GM12864 (cell line): ENCODE measurements at regions not wholly inside any gene's neighbourhood (a gene's known extent, or its start where the extent isn't known, plus 50 kb on each side); places are given as distances from the start of the nearest gene placed in this dataset.
"Not testable (repeated sequence)": the region's sequence is repeated elsewhere in the genome, so short reads cannot be mapped to it uniquely, and the experiment has no call there.

Source experiments
- DNase-seq: peaks from one replicate; pipeline ENCODE4 v3.0.0-alpha.2; 2011; ENCODE audit warnings: low read depth
- H3K4me3 ChIP-seq: 2 replicates; pipeline ENCODE4 v1.5.1; 2011; ENCODE audit warnings: mild to moderate bottlenecking, low read depth, low read length, control low read depth
- TF ChIP-seq, protein P1 (sequence below): IDR thresholded peaks from 2 replicates; pipeline ENCODE4 v1.5.1; 2011; ENCODE audit warnings: low read depth, mild to moderate bottlenecking, moderate library complexity, low read length, control low read depth, inconsistent platforms; ENCODE audit errors: missing control alignments

DNA sequence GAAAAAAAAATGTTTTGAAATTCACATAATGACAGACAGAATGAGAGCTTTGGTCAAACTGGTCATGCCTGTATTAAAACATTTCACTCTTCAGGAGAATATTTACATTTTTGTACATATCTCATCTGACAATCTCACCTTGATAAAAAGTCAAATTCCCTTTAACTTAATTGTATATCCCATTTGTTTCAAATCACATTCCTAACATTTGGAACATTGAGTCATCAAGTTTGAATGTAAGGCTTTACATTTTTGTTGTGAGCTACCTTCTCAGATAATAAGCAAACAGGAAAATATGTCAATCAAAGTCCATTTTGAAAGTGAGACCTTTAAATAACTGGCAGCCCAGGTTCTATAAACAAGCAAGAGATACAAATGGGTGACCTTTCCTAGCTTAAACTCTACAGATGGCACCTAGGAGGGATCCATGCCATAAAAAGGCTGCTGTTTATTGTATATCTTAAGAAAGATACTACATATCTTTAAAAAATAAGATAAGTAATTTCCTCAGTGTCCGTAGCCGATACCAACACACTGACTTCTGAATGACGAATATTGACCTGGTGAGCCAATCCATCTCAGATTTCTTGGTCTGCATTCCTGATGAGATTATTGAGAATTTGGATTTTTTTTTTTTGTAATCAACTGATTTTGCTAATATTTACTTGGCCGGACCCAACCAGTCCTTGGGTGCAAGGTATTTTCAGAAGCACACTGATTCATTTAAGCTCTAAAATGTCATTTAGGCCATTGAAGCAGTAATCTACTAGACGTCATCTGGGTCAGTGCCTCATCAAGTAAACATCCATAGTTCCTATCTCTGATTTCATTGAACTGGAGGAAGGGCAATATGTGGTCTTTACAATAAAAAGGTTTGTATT lies 259.6 kb downstream of the BTG1 start:
- no peak for DNase-seq
- TF ChIP-seq, protein P1, sequence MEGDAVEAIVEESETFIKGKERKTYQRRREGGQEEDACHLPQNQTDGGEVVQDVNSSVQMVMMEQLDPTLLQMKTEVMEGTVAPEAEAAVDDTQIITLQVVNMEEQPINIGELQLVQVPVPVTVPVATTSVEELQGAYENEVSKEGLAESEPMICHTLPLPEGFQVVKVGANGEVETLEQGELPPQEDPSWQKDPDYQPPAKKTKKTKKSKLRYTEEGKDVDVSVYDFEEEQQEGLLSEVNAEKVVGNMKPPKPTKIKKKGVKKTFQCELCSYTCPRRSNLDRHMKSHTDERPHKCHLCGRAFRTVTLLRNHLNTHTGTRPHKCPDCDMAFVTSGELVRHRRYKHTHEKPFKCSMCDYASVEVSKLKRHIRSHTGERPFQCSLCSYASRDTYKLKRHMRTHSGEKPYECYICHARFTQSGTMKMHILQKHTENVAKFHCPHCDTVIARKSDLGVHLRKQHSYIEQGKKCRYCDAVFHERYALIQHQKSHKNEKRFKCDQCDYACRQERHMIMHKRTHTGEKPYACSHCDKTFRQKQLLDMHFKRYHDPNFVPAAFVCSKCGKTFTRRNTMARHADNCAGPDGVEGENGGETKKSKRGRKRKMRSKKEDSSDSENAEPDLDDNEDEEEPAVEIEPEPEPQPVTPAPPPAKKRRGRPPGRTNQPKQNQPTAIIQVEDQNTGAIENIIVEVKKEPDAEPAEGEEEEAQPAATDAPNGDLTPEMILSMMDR, result no peak
- H3K4me3 ChIP-seq, result no peak overlapping the region

GRCh38 chr12:91884230-91884629 lies 261.4 kb downstream of the BTG1 start:
- TF ChIP-seq, protein P1, result no peak
- DNase-seq, result no peak
- H3K4me3 ChIP-seq, result no peak overlapping the region

GRCh38 chr12:91883811-91884210 lies 261.8 kb downstream of the BTG1 start:
- no peak for DNase-seq
- TF ChIP-seq, protein P1, result no peak
- no peak overlapping the region for H3K4me3 ChIP-seq

- TF ChIP-seq, protein P1, result no peak
- no peak for DNase-seq
- no peak overlapping the region for H3K4me3 ChIP-seq
Measured at GRCh38 chr12:91882910-91883309, 262.7 kb downstream of the BTG1 start.

GRCh38 chr12:91880528-91880927 lies 265.1 kb downstream of the BTG1 start:
- no peak for DNase-seq
- TF ChIP-seq, protein P1, result no peak
- H3K4me3 ChIP-seq, result no peak overlapping the region

DNA sequence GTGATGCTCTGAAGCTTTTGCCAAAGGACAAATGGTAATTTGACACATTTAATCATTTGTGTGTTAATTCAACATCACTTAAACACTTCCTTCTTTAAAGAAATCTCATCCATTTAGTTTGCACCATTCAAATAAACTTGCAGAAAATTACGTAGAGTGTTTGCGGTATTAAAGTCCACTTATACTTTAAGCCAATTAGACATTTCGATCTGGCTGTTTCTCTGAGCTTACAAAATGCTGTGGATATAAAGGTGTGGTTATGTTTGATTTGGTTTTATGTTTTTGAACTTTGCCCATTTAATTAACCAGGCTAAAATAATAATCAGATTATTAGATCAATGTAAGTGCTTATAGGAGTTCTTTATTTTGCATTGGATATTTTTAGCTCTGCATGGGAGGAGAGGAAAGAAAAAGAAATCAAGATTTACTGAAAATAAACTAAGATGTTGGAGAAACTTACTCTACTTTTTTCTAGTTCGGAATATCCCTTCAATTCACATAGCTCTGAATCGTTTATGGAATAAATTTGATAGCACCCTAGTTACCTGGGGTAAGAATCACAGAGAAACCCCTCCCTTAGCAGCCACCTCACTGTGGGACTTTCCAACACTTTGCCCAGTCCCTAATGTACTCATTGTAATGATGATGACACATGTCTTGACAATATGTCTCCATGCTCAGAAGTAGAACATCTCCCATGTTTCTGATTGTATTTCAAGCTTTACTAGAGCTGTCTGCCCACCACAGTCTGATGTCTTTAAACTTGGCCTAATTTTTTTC lies 268.0 kb downstream of the BTG1 start:
- DNase-seq, result no peak
- H3K4me3 ChIP-seq, result no peak overlapping the region
- TF ChIP-seq, protein P1, result no peak

DNA sequence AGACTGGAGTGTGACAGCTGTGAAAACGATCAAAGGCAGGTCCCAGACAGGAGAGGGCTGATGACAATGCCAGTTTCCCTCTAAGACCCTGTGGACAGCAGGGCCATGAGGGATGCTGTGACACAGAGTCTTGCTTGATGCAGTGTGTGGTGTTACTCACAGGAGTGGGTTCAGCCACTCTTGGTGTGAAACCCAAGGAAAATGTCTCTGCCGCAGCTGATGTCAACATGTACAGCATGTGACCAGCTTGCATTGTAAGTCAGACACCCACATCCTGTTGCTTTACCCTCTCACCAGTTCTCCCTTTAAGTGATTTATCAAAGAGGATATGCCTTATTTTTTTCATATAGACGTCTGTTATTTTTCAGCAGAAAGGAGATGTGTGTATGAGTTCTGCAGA lies 268.6 kb downstream of the BTG1 start:
- DNase-seq, result no peak

DNA sequence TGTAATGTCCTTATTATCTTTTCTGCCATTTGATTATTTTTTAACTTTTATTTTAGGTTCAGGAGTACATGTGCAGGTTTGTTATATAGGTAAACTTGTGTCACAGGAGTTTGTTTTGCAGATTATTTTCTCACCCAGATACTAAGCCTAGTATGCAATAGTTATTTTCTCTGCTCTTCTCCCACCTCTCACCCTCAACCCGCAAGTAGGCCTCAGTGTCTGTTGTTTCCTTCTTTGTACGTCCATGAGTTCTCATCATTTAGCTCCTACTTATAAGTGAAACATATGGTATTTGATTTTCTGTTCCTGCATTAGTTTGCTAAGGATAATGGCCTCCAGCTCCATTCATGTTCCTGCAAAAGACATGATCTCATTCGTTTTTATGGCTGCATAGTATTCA lies 270.0 kb downstream of the BTG1 start:
- H3K4me3 ChIP-seq, DNase-seq: not testable (repeated sequence)

More for the DNA sequence above, 268.6 kb downstream of the BTG1 start:
- H3K4me3 ChIP-seq, result no peak overlapping the region
- TF ChIP-seq, protein P1, result no peak
